Heart left ventricle (tissue), 16 donors: ENCODE measurements at regions not wholly inside any gene's neighbourhood (a gene's known extent, or its start where the extent isn't known, plus 50 kb on each side); places are given as distances from the start of the nearest gene placed in this dataset.

Source experiments
- ATAC-seq, 4 donors: fragments of 200-7000 bp; cut with Tn5 transposase; one replicate each; pipeline ENCODE4 v1.9.1; 2020 to 2022; ENCODE audit warnings: moderate library complexity in 4 of 4, mild to moderate bottlenecking in 3 of 4, moderate number of reproducible peaks in 1 of 4
- DNase-seq, 5 donors: peaks; one replicate each; pipeline ENCODE4 v3.0.0-alpha.2; 2020
- H3K27ac ChIP-seq, 12 donors: fragments of 200-600 bp; sonication (generic) in 4 of 12; one replicate each; pipeline versions ENCODE4 v1.5.0 to v1.8.0; 2016 to 2022; ENCODE audit warnings: mild to moderate bottlenecking in 2 of 12
- H3K27me3 ChIP-seq, 9 donors: fragments of 200-600 bp; sonication (generic) in 2 of 9; one replicate each; pipeline versions ENCODE4 v1.5.1 to v1.8.0; 2016 to 2022; ENCODE audit warnings: mild to moderate bottlenecking in 3 of 9
- H3K36me3 ChIP-seq, 9 donors: fragments of 200-600 bp; sonication (generic) in 2 of 9; one replicate each; pipeline versions ENCODE4 v1.5.0 to v1.8.0; 2018 to 2022; ENCODE audit warnings: mild to moderate bottlenecking in 2 of 9
- H3K4me1 ChIP-seq, 12 donors: fragments of 200-600 bp; sonication (generic) in 4 of 12; one replicate each; pipeline versions ENCODE4 v1.5.0 to v1.8.0; 2016 to 2022; ENCODE audit warnings: mild to moderate bottlenecking in 3 of 12
- H3K4me3 ChIP-seq, 12 donors: fragments of 200-600 bp; sonication (generic) in 4 of 12; one replicate each; pipeline versions ENCODE4 v1.5.0 to v1.8.0; 2017 to 2022; ENCODE audit warnings: mild to moderate bottlenecking in 9 of 12, moderate library complexity in 4 of 12
- H3K9me3 ChIP-seq, 12 donors: fragments of 200-600 bp; sonication (generic) in 4 of 12; one replicate each; pipeline versions ENCODE4 v1.5.0 to v1.8.0; 2016 to 2022; ENCODE audit warnings: mild to moderate bottlenecking in 1 of 12
- POLR2A ChIP-seq, 2 donors: fragments of 450-650 bp; IDR thresholded peaks; one replicate each; pipeline ENCODE4 v1.6.1; 2017; ENCODE audit warnings: antibody characterized with exemption in 2 of 2, mild to moderate bottlenecking in 2 of 2, moderate library complexity in 2 of 2
- WGBS, 4 donors: extraction: QIAGEN DNeasy Blood & Tissue Kit in 2 of 4; methylation state at CpG; one replicate each; pipeline versions ENCODE4 v1.1.5 to v1.1.7; 2013 to 2018; 5-methylcytosine and 5-hydroxymethylcytosine counted together
- intact Hi-C, 10 donors: fragments of 100-400 bp; cut with DNase I; formaldehyde crosslinking; loops; one replicate each; pipeline versions ENCODE4 v1.11.1 to v1.14.2; 2022
- TF ChIP-seq, protein P1 (sequence below), 12 donors: fragments of 200-600 bp; sonication (generic) in 4 of 12; IDR thresholded peaks; one replicate each; pipeline versions ENCODE4 v1.5.0 to v1.8.0; 2018 to 2022; ENCODE audit warnings: antibody characterized with exemption in 12 of 12, mild to moderate bottlenecking in 5 of 12
- donor health status: ischemic (EF 13 %, LVEDD 7.1; RV severe dilation, severe dysfunction).
- donor health status: healthy with polysubstance abuse.
- donor health status: DM: no; HTN: yes; CAD: no.
- donor health status: DM: no; HTN: no; CAD: no.
- donor health status: ischemic (EF 25% LVEDD 6.9; RV normal size, moderate dysfunction).
- donor health status: ischemic (EF 25% LVEDD 5.7; RV mildly dilated, moderate dysfunction).
- donor health status: healthy.
- donor health status: DM: yes; HTN: yes; CAD: no.
- donor health status: ischemic (EF 35%, LVEDD 5.7; RV mildly dilated, moderate dysfunction).
- donor health status: nonischemic (EF 11% LVEDD 7.7; RV severe dilation, severe dysfunction).
- donor health status: DM: yes; HTN: yes; CAD: no.
- donor health status: PGD.
- donor health status: ischemic (EF 29% LVEDD 5.4; RV normal size, mild dysfunction).
- donor health status: nonischemic (EF 23%, LVEDD 6.1; RV moderate dilation, normal function).

DNA sequence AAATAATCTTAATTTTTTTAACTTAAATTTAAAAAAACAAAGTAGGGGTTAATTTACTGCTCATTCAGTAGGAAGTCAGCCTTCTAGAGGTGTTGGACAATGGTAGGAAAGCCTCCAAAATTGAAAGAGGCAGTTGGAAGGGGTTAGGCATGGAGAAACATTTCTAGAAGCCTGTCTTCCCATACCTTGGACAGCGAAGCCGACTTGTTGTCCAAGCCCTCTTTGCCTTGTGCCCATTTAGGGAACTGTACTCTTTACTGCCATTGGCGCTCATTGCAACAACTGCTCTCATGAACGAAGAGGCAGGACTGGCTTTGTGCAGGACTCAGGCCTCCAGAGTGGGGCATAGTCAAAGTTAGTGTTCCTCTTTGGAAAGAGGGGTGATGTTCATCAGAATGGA is 333.3 kb downstream of the HRH4 start:
- ATAC-seq (no peak), DNase-seq (no peak)
- H3K27ac ChIP-seq = no peak overlapping the region
- H3K9me3 ChIP-seq = peaks cover 0 to 5% (median 0%) of the 10 kb centered on the region in 12 donors
- 94 to 97% (median 96%) methylated on average over 4 of the region's 4 CpGs for WGBS, 4 donors
- no peak for TF ChIP-seq POLR2A (IDR thresholded peaks at IDR 0.05)
- TF ChIP-seq, protein P1, sequence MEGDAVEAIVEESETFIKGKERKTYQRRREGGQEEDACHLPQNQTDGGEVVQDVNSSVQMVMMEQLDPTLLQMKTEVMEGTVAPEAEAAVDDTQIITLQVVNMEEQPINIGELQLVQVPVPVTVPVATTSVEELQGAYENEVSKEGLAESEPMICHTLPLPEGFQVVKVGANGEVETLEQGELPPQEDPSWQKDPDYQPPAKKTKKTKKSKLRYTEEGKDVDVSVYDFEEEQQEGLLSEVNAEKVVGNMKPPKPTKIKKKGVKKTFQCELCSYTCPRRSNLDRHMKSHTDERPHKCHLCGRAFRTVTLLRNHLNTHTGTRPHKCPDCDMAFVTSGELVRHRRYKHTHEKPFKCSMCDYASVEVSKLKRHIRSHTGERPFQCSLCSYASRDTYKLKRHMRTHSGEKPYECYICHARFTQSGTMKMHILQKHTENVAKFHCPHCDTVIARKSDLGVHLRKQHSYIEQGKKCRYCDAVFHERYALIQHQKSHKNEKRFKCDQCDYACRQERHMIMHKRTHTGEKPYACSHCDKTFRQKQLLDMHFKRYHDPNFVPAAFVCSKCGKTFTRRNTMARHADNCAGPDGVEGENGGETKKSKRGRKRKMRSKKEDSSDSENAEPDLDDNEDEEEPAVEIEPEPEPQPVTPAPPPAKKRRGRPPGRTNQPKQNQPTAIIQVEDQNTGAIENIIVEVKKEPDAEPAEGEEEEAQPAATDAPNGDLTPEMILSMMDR (IDR thresholded peaks at IDR 0.05) = no peak
- H3K4me3 ChIP-seq = no peak overlapping the region
- H3K27me3 ChIP-seq = no peaks in the 10 kb centered on the region
- intact Hi-C loops = no loop called here
- H3K4me1 ChIP-seq = no peaks in the 10 kb centered on the region
- H3K36me3 ChIP-seq = no peaks in the 10 kb centered on the region

DNA sequence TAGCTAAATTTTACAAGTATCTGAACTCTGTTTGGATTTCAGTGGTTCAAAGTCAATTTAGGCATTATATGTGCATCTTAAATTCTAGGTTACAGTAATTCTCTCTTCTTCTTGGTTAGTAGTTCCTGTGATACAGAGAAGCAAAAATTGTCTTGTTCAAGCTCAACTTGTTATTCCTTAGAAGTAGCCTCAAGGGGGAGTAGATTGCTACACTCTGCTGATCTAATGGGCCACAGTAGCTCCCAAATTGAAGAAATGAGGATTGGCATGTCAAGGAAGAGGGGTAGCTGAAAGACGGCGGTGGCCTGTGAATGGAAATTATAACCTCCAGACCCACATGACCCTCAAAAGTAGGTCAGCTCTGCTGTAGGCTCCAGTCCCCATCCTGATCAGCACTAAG is 334.7 kb downstream of the HRH4 start:
- no peaks in the 10 kb centered on the region for H3K36me3 ChIP-seq
- no peaks in the 10 kb centered on the region for H3K27me3 ChIP-seq
- DNase-seq (no peak), ATAC-seq (no peak)
- no peak overlapping the region for H3K27ac ChIP-seq
- TF ChIP-seq, protein P1 (IDR thresholded peaks at IDR 0.05) = no peak
- no peak for TF ChIP-seq POLR2A (IDR thresholded peaks at IDR 0.05)
- no peak overlapping the region for H3K4me3 ChIP-seq
- intact Hi-C loops = no loop called here
- no peaks in the 10 kb centered on the region for H3K4me1 ChIP-seq
- no peaks in the 10 kb centered on the region for H3K9me3 ChIP-seq
- 80 to 93% (median 85%) methylated on average over 2 of the region's 2 CpGs for WGBS, 4 donors

DNA sequence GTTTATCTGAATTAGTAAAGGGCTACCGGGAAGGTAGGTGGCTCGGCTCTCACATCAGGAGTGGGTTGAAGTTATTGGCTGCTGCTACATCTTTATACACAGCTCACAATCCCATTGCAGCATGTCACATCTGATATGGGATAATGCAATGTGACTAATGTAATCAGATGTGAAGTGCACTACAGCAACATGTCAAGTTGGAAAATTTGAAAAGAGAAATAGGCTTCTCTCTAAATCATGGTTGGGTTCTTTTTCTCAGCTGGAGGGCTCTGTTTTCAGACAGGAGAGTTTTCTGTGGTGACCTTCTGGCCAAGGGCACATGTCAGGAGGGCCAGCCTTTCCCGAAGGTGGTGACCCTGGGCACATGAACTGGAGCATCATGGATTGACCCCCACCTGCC is 337.5 kb downstream of the HRH4 start:
- Histone ChIP-seq H3K4me1 (no peaks in the 10 kb centered on the region), H3K27ac (no peak overlapping the region), H3K27me3 (no peaks in the 10 kb centered on the region), H3K36me3 (no peaks in the 10 kb centered on the region), H3K9me3 (no peaks in the 10 kb centered on the region), H3K4me3 (no peak overlapping the region)
- TF ChIP-seq, protein P1 (IDR thresholded peaks at IDR 0.05) = no peak
- TF ChIP-seq POLR2A (IDR thresholded peaks at IDR 0.05) = no peak
- no peak for ATAC-seq
- DNase-seq = no peak
- intact Hi-C loops = no loop called here
- WGBS, 4 donors = 88 to 95% (median 91%) methylated on average over 3 of the region's 3 CpGs

DNA sequence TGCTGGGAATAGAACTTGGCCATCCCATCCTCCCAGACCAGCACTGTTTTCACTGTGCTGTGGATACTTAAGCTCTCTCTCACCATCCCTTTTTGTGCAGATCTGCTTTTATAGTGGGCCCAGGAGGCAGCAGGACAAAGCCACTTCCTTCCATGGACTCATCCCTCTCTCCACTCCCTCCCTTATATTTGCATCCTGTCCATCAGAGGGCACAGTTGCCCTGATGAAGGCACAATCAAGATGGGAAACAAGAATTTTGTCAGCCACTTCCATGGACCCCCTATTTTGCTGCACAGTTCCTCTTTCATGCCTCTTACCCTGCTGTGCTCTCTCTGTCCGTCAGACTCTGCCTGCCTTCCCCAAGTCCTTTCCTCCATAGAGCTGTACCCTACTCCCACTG is 338.7 kb downstream of the HRH4 start:
- DNase-seq (no peak), ATAC-seq (no peak)
- no peak overlapping the region for H3K27ac ChIP-seq
- WGBS, 4 donors = 85 to 92% (median 89%) methylated on average over 1 of the region's 1 CpG
- TF ChIP-seq POLR2A (IDR thresholded peaks at IDR 0.05) = no peak
- TF ChIP-seq, protein P1 (IDR thresholded peaks at IDR 0.05) = no peak
- no peaks in the 10 kb centered on the region for H3K9me3 ChIP-seq
- H3K27me3 ChIP-seq = no peaks in the 10 kb centered on the region
- no peaks in the 10 kb centered on the region for H3K4me1 ChIP-seq
- H3K4me3 ChIP-seq = no peak overlapping the region
- intact Hi-C loops = no loop called here
- no peaks in the 10 kb centered on the region for H3K36me3 ChIP-seq
